ENCODE measurements at regions not wholly inside any gene's neighbourhood (a gene's known extent, or its start where the extent isn't known, plus 50 kb on each side); places are given as distances from the start of the nearest gene placed in this dataset.

DNA sequence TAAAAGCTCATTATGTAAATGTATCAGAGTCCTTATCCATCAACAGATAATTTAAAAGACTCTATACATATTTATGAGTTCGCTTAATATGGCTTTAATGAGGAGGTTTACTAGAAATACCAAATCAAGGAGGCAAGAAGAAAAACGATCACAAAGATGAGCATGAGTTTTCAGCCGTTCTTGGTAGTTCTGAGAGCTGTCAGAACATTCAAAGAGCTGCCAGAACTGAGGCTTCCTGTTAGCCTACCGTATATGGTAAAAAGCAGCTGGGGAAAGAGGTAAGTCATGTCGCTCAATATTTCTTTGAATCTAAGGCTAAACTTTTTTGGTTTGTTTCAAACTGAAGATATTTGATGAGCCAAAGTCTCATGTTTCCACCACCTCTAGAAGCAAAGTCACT, 115.3 kb upstream of the PLXNC1 start:
- no peak for DNase-seq

DNA sequence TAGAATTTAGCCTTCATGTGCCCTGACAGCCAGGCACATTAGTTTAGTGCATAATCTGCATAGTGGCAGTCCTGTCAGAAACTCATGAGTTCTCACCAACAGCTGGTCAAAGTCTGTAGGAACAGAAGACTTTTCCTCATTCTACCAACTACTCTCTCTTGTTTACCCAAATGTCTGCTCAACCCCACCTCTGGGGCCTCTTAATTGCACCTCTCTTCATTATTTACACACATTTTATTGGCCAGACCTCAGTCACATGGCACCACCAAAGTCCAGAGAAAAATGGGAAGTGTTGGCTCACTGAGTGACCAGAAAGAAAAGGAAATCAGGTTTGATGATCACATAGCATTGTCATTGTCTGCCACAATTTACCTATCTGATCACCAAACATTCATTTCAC, 114.6 kb upstream of the PLXNC1 start:
- no peak for DNase-seq

DNA sequence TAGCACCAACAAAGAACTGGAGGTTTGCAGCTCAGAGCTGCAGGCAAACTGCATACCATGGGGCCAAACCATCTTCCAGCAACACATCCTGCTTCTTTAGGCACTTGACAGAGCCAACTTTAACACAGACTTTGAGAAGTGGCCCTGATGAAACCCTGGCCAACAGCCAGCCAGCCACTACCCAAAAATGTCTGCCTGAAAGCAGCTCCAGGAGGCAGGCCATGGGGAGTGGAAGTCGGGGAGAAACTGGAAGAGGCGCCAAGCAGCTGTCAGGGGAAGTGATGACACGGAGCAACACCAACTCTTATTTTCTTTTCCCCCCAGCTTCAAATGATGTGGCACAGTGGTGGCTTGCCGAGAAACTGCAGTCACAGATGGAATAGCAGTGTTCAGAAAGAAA, 110.9 kb upstream of the PLXNC1 start:
- peak in 1 of 3 donors; percentile 22 for DNase-seq

DNA sequence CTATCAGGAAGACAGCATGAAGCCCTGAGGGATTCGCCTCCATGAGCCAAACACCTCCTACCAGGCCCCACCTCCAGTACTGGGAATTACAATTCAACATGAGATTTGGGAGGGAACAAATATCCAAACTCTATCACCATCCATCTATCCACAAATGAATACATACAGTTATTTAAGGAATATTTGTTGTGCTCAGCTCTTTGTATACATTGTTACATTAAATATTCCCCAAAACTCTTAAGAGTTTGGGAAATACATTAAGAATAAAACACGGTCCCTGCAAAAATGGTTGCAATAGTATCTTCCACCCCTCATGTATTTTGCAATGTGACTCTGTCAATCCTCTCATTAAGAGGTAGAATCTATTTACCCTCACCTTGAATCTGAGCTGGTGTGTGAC, 109.8 kb upstream of the PLXNC1 start:
- DNase-seq, result no peak

DNA sequence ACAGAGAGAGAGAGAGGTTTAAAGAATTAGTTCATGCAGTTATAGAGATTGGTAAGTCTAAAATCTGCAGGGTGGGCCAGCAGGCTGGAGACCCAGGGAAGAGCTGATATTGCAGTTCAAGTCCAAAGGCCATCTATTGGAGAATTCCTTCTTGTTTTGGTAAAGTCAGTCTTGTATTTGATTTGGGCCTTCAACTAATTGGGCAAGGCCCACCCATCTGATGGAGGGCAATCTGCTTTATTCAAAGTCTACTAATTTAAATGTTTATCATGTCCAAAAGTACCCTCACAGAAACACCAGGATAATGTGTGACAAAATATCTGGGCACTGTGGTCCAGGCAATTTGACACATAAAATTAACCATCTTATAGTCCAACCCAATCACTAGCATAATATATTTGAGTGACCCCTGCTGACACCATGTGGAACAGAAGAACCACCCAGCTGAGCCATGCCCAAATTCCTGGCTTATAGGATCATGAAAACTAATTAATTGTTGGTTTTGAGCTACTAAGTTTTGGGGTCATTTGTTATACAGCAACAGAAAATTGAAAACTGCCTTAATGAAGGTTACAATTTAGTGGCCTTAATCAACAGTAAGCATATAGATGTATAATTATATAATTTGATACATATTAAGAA, 109.1 kb upstream of the PLXNC1 start:
- DNase-seq, result no peak

DNA sequence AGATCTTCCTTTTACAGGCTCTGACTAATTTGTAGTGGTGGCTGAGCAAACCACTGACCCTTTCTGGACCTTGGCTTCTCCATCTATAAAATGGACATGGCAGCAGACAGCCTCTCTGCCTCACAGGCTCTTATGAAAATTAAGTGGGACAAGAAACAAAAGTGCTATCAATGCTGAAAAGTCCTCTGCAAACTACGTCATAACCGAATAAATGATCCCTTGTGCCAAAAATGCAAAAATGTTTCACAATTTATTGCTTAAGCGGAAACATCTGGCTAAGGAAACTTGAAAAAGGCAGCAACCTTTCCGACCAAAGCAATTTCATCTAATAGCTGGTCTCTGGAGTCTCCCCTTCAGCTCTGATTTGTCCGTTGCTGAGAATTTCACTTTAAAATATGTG, 108.5 kb upstream of the PLXNC1 start:
- peak; percentile 23 to 50 (median 42) for DNase-seq

DNA sequence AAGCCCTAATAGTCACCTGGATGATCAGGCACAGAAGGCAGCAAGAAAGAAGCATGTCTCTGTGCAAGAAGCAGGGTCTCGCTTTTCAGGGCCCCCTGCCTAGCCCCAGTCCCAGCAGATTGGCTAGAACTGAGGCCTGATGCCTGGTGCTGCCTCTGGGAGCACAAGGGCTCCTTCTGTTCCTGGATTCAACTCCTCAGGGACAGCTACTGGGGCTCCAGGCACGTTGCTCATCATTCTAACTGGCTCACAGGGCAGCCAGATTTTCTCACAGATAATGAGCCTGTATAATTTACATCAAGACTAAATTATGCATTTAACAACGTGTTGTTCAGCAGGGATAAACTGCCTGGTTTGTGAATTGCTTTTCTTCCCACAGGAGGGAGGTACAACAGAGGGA, 106.5 kb upstream of the PLXNC1 start:
- no peak for DNase-seq

DNA sequence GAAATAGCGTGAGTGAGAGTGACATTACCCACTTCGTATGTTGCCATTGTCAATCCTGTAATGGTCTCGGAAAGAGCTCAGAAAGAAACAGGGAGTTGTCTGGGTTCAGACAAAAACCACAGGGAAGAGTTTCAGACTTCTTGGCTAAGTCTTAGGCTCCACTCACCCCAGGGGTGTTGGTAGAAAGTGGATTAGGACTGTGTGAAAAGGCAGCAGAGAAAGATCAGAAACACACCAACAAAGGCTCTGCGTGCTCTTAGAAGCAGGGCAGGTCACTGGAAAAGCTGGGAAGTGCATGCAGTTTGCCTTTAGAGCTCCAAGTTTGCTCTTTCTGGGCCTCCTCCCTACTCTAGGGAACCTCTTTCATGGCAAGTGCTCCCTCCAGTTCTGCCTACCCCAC, 106.1 kb upstream of the PLXNC1 start:
- no peak for DNase-seq

DNA sequence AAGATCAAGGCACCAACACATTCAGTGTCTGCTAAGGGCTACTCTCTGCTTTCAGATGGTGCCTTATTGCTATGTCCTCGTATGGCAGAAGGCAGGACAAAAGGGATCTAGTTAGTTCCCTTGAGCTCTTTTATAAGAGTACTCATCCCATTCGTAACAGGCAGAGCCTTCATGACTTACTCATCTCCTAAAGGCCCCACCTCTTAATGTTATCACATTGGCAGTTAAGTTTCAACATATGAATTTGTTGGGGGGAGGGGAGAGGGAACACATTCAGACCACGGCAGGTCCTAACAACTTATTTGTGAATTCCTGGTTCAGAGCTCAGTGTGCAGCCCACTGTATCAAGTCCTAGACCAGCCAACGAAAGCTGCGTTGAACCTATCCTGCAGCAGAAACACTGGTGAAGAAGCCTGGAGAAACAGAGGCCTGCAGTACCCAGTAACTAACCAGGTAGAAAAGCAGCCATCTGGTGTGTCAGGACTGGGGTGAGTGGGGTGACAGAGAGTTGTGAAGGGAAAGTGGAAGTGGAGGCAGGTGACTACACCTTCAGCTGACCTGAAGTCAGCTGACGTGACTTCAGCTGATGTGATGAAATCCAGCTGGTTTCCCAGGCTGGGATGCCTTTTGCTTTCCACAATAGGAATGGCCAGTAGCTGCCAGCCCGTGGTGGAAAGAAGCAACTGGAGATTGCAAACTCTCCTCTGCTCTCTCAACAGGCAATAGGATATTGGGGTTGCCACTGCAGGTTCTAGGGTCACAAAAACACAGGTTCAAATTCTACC, 101.6 kb upstream of the PLXNC1 start:
- DNase-seq, result peak in 1 of 3 donors; percentile 14

DNA sequence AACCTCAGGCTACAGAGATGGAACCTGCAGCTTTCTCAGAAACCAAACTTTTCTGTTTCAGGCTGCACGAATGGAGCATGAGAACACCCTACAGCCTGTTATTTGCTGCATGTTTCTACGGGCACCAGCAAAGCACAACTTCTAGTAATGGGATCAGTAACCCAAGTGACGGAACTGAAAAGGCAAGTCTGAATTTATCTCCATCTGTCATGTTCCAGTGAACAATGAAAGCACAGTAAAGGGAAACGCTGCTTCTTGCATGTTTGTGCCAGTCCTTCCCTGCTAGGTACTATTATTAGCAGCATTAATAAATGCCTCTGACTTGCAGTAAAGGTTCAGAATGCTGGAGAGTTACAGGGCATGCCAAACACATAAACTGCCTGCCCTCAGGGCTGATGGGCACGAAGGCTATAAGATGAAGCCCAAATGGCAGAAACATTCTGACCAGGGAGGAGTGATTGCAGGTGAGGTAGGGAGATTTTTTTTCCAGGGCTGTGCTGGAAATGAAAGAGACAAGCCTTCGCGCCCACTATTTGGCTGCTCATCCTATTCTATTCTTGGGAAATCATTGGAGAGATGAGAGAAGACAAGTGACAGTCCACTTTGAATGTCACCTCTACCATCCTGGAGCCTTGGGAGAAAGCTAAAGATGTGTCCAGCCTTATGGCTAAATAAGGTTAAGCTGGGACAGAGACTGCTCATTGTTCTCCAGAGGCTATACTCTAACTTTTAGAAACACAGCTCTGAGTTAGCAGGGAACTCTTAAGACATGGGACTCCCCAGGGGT, 100.4 kb upstream of the PLXNC1 start:
- no peak for DNase-seq

DNA sequence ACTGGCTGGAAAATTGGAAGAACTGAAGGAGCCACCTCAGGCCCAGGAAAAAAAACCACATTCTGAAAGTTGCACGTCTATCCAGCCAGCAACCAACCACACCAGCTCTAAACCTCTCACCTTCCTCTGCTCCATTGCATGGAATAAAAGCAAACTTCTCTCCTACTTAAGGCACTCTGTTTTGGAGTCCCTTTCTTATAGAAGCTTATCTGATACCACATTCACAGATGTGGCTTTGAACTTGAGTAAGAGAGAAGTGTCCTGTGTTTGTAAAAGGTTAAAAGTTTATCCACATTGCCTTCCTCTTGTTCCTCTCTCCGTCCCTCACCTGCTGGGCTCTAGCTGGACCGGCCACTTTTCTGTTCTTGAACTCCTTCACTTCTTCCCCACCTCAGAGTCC, 99.6 kb upstream of the PLXNC1 start:
- no peak for DNase-seq

DNA sequence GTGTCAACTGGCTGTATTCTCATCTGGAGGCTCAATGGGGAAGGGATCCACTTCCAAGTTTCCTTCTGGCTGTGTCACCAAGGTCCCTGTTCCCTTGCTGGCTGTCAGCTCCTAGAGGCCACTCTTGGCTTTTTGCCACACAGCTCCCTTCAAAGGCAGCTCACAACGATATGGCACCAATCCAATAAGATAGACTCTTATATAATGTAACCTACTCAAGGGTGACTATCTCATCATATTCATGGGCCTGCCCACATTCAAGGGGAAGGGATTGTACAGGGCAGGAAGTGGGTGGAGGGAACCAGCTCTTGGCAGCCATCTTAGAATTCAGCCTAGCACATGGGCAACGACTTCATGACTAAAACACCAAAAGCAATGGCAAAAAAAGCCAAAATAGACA, 98.7 kb upstream of the PLXNC1 start:
- DNase-seq, result no peak

DNA sequence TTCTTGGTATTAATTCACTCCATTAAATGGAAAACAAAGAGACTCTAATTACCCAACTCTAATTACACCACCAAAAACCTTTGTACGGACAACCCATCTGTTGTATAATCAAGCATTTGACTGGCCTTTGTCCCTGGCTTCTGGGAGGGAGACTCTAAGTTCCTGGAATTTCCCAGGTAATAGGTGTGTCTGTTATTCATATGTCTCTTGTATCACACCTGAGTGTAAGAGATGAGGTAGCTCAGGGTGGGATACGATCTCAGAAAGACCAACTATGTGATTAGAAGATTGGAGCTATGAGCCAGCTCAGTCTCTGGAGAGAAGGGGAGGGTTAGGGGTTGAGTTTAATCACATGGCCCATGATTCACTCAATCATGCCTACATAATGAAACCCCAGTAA, 94.7 kb upstream of the PLXNC1 start:
- DNase-seq, result no peak

DNA sequence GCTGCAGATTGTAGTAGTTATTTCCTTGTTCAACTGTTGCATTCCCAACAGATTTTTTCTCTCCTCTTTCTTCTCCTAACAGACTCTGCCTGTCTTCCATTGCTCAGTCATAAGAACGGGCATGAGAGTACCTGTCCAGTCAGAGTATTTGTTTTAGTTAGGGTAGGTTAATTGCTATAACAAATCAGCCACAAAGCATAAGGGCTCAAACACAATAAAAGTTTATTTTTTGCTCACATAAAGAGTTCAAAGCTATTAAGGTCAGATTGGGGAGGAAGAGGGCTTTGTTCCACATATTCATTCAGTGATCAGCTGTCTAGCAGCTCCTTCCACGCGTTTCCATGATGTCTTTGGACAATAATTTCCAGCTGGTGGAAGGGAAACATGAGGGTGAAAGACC, 92.8 kb upstream of the PLXNC1 start:
- no peak for DNase-seq

DNA sequence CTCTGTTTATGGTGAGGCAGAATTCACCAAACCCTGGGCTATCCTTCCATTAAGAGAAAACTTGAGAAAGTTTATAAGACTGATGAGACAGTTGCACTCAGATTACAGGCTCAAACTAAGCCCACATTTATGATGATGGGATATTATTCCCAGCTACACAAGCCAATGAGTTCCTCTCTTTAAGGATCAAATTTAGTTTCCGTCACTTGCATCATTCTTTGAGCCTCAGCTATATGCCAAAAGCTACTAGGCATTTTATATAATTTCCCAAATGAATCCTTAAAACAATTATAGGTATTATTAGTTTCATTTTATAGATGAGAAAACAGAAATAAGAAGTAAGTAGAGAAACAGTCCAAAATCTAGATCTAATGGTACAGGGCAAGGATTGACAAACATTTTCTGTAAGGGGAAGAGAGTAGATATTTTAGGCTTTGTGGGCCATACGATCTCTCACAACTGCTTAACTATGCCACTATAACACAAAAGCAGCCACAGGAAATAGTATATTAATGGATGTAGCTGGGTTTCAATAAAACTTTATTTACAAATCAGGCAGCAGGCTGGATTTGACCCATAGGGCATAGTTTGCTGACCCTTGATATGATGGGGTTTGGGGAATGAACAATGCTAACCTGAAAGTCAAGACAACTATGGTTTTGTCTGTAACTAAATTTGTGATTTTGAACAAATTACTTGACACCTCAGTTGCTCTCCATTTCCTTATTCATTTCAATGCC, 91.8 kb upstream of the PLXNC1 start:
- no peak for DNase-seq

DNA sequence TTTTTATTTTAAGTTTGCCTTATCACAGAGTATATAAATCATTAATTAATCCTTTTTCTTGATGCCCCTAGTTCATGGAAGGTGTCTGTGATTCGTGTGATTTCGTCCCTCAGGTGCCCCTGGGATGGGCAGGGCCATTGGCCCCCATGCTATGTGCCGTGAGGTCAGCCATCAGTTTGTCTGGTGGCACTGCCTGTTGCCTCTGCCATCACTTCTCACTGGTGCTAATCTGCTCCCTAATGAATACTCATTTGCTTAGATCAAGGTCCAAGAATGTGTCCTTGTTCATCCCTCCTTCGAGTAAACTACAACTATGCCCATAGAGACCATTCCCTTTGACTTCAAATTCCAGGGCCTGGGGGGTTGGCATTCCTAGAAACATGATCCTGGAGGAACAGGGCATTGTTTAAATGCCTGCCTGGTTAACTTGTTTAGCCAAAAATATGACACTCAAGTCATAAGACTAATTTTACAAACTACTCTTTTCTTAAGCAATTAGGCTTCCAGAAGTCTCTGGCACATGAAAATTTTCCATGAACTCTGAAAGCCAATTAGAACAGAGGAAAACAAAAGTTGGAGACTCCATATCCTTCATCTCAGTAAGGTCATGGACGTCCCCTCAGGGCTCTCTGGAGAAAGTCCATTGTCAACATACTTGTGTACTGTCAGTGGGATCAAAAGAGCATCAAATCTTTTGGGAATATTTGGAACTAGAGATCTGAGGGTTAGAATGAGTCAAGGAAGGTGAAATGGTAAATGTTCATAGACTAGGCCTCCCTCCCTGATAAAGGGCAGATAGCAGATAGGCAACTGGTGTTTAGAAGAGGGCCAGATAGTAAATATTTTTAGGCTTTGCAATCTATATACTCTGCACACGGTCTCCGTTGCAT, 90.9 kb upstream of the PLXNC1 start:
- DNase-seq, result no peak

DNA sequence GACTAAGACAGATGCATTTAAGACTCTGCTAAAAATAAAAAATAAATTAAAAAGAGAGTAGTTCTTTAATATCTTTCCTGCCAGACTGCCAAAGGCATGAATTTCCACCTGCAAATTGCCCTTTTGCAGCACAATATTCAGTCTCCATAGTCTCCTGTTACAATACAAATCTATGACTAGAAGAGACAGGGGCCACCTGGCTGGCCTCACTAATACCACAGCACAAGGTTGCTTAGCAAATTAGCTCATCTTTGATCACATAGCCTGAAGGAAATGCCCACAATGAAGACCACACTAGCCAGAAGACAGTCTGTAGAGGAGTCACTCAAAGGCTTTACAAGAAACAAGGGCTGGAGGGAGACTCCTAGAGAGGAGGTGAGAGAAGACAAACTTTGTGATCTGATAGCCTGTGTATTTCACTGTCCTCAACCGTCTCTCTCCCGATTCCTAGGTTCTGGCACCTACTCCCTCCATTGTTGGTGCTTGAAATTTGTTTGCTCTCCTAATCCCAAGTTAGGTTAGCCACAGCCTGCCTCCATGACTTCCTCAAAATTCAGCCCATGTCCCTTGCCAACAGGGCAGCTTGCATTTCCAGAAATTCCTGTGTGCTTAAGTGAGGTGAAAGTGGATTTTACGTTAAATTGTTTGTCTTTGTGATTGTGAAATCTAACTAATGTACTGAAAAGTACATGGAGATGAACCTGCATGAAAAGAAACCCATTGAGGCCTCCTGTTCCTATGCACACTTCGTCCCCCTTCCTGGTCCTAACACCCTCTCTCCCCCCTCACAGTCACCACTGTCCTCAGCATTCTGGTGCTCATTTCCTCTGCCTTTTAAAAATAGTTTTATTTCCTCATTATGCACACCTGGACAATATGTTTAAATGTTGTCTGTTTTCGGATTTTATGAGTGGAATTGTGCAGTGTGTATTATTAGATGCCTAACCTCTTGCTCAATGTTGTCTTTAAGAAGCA, 88.7 kb upstream of the PLXNC1 start:
- DNase-seq, result no peak

DNA sequence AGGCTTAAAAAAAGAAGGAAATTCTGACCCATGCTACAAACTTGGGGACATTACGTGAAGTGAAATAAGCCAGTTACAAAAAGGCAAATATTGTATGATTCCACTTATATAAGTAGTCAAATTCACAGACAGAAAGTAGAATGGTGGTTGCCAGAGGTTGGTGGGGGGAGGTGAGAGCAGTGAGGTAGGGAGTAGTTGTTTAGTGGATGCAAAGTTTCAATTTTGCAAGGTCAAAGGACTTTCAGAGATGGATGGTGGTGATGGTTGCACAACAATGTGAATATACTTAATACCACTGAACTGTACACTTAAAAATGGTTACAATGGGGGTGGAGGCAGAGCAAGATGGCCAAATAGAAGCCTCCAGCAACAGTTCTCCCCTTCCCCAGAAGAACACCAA, 86.2 kb upstream of the PLXNC1 start:
- DNase-seq, result no peak

DNA sequence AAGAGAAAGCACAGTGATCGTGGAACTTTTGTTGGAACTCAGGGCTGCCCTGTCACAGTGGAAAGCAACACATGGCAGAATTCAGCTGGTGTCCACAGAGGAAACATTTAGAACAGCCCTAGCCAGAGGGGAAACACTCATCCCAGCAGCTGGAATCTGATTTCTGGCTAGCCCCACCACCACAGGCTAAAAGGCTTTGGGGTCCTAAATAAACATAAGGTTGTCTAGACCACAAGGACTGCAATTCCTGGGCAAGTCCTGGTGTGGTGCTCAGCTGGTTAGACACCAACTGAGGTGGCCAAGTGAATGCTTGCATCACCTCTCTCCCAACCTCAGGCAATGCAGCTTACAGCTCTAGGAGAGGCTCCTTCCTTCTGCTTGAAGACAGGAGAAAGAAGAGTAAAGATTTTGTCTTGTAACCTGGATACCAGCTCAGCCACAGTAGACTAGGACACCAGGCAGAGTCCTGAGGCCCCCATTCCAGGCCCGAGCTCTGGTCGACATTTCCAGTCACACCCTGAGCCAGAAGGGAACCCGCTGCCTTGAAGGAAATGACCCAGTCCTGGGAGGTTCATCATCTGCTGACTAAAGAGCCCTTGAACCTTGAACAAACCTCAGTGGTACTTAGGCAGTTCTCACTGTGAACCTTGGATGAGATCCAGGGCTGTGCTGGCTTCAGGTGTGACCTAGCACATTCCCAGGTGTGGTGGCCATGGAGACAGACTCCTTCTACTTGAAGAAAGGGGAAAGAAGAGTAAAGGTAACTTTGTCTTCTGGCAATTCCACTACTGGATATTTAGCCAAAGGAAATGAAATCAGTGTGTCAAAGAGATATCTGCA, 85.4 kb upstream of the PLXNC1 start:
- no peak for DNase-seq

DNA sequence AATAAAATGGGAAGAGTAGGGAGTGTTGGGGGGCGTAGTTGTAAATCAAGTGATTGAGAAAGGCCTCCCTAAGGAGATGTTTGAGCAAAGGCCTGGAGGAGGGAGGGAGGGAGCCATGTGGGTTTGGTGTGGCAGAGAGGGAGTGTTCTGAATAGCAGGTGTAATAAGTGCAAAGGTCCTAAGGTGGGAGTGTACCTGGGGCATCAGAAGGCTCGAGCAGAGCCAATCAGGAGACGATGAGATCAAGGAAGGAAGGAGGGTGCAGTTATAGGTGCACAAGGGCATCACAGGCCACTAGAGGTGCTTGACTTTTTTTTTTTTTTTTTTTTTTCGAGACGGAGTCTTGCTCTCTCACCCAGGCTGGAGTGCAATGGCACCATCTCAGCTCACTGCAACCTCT, 77.9 kb upstream of the PLXNC1 start:
- DNase-seq, result no peak

All from suppressor macrophage treated with lipopolysaccharide for 1 hour (primary cell).